ENCODE measurements at regions not wholly inside any gene's neighbourhood (a gene's known extent, or its start where the extent isn't known, plus 50 kb on each side); places are given as distances from the start of the nearest gene placed in this dataset.
"Not testable (repeated sequence)": the region's sequence is repeated elsewhere in the genome, so short reads cannot be mapped to it uniquely, and the experiment has no call there.

GRCh38 chr5:120923026-120923425, 458.9 kb downstream of the PRR16 start:
- H3K27me3 ChIP-seq (ENCODE audit: control insufficient read depth, insufficient read depth, low read length), result no peaks in the 10 kb centered on the region
- no peak overlapping the region for H3K9ac ChIP-seq (ENCODE audit: low read depth, low read length)
- no peaks in the 10 kb centered on the region for H3K36me3 ChIP-seq (ENCODE audit: insufficient read depth, low read length)
- no peak overlapping the region for H3K4me2 ChIP-seq (ENCODE audit: low read length)
- H3K9me3 ChIP-seq (replicated peaks; ENCODE audit: low read length), result no peaks in the 10 kb centered on the region
- no peaks in the 10 kb centered on the region for H3K4me1 ChIP-seq (ENCODE audit: control insufficient read depth, insufficient read depth, low read length)
- H3K4me3 ChIP-seq (ENCODE audit: low read length), result no peak overlapping the region

DNA sequence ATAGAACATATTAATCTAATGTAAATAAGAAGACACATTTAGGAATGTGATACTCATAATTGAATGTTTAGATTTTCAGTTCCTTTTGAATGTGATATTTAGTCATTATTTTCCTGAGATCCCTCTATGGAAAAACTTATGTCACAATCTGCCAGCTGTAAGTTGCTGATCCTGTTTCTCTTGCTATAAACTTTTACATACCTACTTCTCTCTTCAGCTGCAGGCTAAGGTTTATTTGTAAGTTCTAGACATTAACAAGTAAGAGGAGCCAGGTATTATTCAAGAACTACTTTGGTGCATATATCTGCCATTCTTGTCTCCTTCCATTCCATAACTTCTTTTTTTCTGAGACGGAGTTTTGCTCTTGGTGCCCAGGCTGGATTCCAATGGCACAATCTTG, 462.4 kb downstream of the PRR16 start:
- Histone ChIP-seq H3K4me2 (ENCODE audit: low read length) (no peak overlapping the region), H3K9me3 (replicated peaks; ENCODE audit: low read length) (no peaks in the 10 kb centered on the region)

GRCh38 chr5:120927950-120928530, 463.9 kb downstream of the PRR16 start:
- H3K27me3 ChIP-seq (ENCODE audit: control insufficient read depth, insufficient read depth, low read length), result no peaks in the 10 kb centered on the region
- no peak overlapping the region for H3K4me3 ChIP-seq (ENCODE audit: low read length)
- no peaks in the 10 kb centered on the region for H3K4me1 ChIP-seq (ENCODE audit: control insufficient read depth, insufficient read depth, low read length)
- no peak overlapping the region for H3K4me2 ChIP-seq (ENCODE audit: low read length)
- H3K36me3 ChIP-seq (ENCODE audit: insufficient read depth, low read length), result no peaks in the 10 kb centered on the region
- H3K9me3 ChIP-seq (replicated peaks; ENCODE audit: low read length), result no peaks in the 10 kb centered on the region
- H3K9ac ChIP-seq (ENCODE audit: low read depth, low read length), result no peak overlapping the region

More for the DNA sequence above, 462.4 kb downstream of the PRR16 start:
- Histone ChIP-seq H3K9ac (ENCODE audit: low read depth, low read length) (no peak overlapping the region), H3K27me3 (ENCODE audit: control insufficient read depth, insufficient read depth, low read length) (no peaks in the 10 kb centered on the region), H3K4me1 (ENCODE audit: control insufficient read depth, insufficient read depth, low read length) (no peaks in the 10 kb centered on the region), H3K36me3 (ENCODE audit: insufficient read depth, low read length) (no peaks in the 10 kb centered on the region), H3K4me3 (ENCODE audit: low read length) (no peak overlapping the region)

- H3K4me2 ChIP-seq (ENCODE audit: low read length), result no peak overlapping the region
These were observed 468.4 kb downstream of the PRR16 start for GRCh38 chr5:120932480-120932879.

DNA sequence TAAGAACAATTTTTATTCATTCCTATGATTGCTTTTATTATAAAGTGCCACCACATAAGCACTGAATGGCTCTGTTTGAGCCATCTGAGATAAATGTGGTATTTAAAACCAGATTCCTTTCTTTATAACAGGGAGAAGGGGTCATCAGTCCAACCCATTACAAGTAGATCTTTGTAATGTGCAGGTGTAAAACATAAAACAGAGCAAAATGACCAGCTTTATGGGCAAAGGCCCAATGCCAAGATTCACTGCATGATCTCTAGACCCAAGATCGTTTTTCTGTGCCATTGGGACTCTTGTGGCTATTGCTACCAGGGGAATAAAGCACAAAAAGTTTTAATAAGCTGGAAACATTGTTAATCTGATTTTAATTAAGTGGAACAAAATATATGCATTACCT, 469.9 kb downstream of the PRR16 start:
- no peaks in the 10 kb centered on the region for H3K4me1 ChIP-seq (ENCODE audit: control insufficient read depth, insufficient read depth, low read length)
- H3K4me3 ChIP-seq (ENCODE audit: low read length), result no peak overlapping the region
- no peaks in the 10 kb centered on the region for H3K27me3 ChIP-seq (ENCODE audit: control insufficient read depth, insufficient read depth, low read length)
- H3K9me3 ChIP-seq (replicated peaks; ENCODE audit: low read length), result no peaks in the 10 kb centered on the region
- H3K9ac ChIP-seq (ENCODE audit: low read depth, low read length), result no peak overlapping the region
- no peaks in the 10 kb centered on the region for H3K36me3 ChIP-seq (ENCODE audit: insufficient read depth, low read length)
- H3K4me2 ChIP-seq (ENCODE audit: low read length), result no peak overlapping the region

More at GRCh38 chr5:120932480-120932879, 468.4 kb downstream of the PRR16 start:
- Histone ChIP-seq H3K4me3 (ENCODE audit: low read length) (no peak overlapping the region), H3K9me3 (replicated peaks; ENCODE audit: low read length) (no peaks in the 10 kb centered on the region), H3K4me1 (ENCODE audit: control insufficient read depth, insufficient read depth, low read length) (no peaks in the 10 kb centered on the region), H3K36me3 (ENCODE audit: insufficient read depth, low read length) (no peaks in the 10 kb centered on the region), H3K27me3 (ENCODE audit: control insufficient read depth, insufficient read depth, low read length) (no peaks in the 10 kb centered on the region), H3K9ac (ENCODE audit: low read depth, low read length) (no peak overlapping the region)

GRCh38 chr5:120936652-120937051, 472.6 kb downstream of the PRR16 start:
- no peaks in the 10 kb centered on the region for H3K4me1 ChIP-seq (ENCODE audit: control insufficient read depth, insufficient read depth, low read length)

GRCh38 chr5:120938604-120939003, 474.5 kb downstream of the PRR16 start:
- H3K4me1 ChIP-seq (ENCODE audit: control insufficient read depth, insufficient read depth, low read length), result no peaks in the 10 kb centered on the region
- no peaks in the 10 kb centered on the region for H3K27me3 ChIP-seq (ENCODE audit: control insufficient read depth, insufficient read depth, low read length)
- H3K9ac ChIP-seq (ENCODE audit: low read depth, low read length), result no peak overlapping the region
- H3K9me3 ChIP-seq (replicated peaks; ENCODE audit: low read length), result no peaks in the 10 kb centered on the region
- no peaks in the 10 kb centered on the region for H3K36me3 ChIP-seq (ENCODE audit: insufficient read depth, low read length)
- H3K4me2 ChIP-seq (ENCODE audit: low read length), result no peak overlapping the region
- no peak overlapping the region for H3K4me3 ChIP-seq (ENCODE audit: low read length)

More at GRCh38 chr5:120936652-120937051, 472.6 kb downstream of the PRR16 start:
- Histone ChIP-seq H3K4me3 (ENCODE audit: low read length) (no peak overlapping the region), H3K9me3 (replicated peaks; ENCODE audit: low read length) (no peaks in the 10 kb centered on the region), H3K36me3 (ENCODE audit: insufficient read depth, low read length) (no peaks in the 10 kb centered on the region), H3K9ac (ENCODE audit: low read depth, low read length) (no peak overlapping the region), H3K27me3 (ENCODE audit: control insufficient read depth, insufficient read depth, low read length) (no peaks in the 10 kb centered on the region), H3K4me2 (ENCODE audit: low read length) (no peak overlapping the region)

DNA sequence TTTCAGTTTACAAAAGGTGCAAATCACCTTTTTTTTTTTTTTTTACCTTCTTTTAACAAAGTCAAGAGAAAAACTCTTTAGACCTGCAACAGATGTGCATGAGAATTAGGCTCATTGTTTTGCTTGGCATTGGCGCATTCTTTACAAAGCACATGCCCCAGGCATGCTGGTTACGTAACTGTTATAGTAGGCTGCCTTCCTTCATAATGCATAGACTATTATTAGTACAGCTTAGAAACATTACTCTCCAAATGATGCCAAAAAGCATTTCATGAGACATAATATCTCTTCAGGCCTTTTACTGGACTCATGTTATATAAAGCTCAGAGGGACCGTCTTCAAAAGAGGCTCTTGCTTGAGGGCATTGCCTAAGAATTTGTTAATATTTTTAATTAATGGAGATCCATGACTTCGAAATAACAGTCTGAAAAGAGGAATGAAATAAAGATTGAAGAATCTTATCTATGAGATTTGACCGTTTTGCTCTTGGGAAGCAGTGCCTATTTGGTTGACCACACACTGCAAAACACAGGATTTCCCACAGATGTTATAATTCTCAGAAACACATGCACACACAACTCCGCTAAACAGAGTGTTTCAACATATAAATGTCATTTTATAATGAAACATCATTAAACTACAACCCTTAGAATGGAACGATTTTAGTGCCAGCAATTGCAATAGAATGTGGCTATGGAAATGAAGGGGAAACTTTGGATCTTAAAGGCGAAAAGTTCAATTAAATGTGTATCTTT, 478.7 kb downstream of the PRR16 start:
- no peaks in the 10 kb centered on the region for H3K36me3 ChIP-seq (ENCODE audit: insufficient read depth, low read length)
- no peak overlapping the region for H3K4me3 ChIP-seq (ENCODE audit: low read length)
- no peaks in the 10 kb centered on the region for H3K4me1 ChIP-seq (ENCODE audit: control insufficient read depth, insufficient read depth, low read length)
- no peak overlapping the region for H3K4me2 ChIP-seq (ENCODE audit: low read length)
- no peak overlapping the region for H3K9ac ChIP-seq (ENCODE audit: low read depth, low read length)
- no peaks in the 10 kb centered on the region for H3K9me3 ChIP-seq (replicated peaks; ENCODE audit: low read length)
- no peaks in the 10 kb centered on the region for H3K27me3 ChIP-seq (ENCODE audit: control insufficient read depth, insufficient read depth, low read length)

DNA sequence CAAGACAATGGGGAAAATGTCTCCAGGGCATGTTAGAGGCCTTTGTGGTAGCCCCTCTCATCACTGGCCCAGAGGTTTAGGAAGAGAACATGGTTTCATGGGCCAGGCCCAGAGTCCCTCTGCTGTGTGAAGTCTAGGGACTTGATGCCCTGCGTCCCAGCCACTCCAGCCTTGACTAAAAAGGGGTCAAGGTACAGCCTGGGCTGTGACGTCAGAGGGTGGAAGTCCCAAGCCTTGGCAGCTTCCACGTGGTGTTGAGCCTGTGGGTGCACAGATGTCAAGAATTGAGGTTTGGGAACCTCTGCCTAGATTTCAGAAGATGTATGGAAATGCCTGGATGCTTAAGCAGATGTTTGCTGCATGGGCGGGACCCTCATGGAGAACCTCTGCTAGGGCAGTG, 485.5 kb downstream of the PRR16 start:
- not testable (repeated sequence) for H3K4me3 ChIP-seq (ENCODE audit: low read length); H3K9ac ChIP-seq (ENCODE audit: low read depth, low read length); H3K4me1 ChIP-seq (ENCODE audit: control insufficient read depth, insufficient read depth, low read length); H3K9me3 ChIP-seq (replicated peaks; ENCODE audit: low read length); H3K27me3 ChIP-seq (ENCODE audit: control insufficient read depth, insufficient read depth, low read length); H3K4me2 ChIP-seq (ENCODE audit: low read length); H3K36me3 ChIP-seq (ENCODE audit: insufficient read depth, low read length)

DNA sequence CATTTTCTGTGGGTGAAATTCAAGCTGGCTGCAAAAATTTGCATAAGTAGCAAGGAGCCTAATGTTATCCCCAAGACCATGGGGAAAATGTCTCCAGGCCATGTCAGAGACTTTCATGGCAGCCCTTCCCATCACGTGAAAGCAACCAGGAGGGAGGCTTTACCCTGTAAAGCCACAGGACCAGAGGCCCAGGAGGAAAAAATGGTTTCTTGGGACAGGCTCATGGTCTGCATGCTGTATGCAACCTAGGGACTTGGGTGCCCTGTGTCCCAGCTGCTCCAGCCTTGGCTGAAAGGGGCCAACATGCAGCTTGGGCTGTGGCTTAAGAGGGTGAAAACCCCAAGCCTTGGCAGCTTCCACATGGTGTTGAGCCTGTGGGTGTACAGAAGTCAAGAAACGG, 489.3 kb downstream of the PRR16 start:
- H3K9me3 ChIP-seq (replicated peaks; ENCODE audit: low read length); H3K4me1 ChIP-seq (ENCODE audit: control insufficient read depth, insufficient read depth, low read length); H3K36me3 ChIP-seq (ENCODE audit: insufficient read depth, low read length); H3K4me2 ChIP-seq (ENCODE audit: low read length); H3K4me3 ChIP-seq (ENCODE audit: low read length); H3K9ac ChIP-seq (ENCODE audit: low read depth, low read length); H3K27me3 ChIP-seq (ENCODE audit: control insufficient read depth, insufficient read depth, low read length): not testable (repeated sequence)

DNA sequence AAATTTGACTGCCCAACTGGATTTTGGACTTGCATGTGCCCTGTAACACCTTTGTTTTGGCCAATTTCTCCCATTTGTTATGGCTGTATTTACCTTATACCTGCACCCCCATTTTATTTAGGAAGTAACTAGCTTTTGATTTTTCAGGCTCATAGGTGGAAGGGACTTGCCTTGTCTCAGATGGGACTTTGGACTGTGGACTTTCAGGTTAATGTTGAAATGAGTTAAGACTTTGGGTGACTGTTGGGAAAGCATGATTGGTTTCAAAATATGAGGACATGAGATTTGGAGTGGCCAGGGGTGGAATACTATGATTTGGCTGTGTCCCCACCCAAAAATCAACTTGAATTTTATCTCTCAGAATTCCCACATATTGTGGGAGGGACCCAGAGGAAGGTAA, 490.2 kb downstream of the PRR16 start:
- Histone ChIP-seq H3K4me2 (ENCODE audit: low read length) (no peak overlapping the region), H3K9ac (ENCODE audit: low read depth, low read length) (no peak overlapping the region), H3K36me3 (ENCODE audit: insufficient read depth, low read length) (no peaks in the 10 kb centered on the region), H3K4me3 (ENCODE audit: low read length) (no peak overlapping the region), H3K4me1 (ENCODE audit: control insufficient read depth, insufficient read depth, low read length) (no peaks in the 10 kb centered on the region), H3K9me3 (replicated peaks; ENCODE audit: low read length) (no peaks in the 10 kb centered on the region), H3K27me3 (ENCODE audit: control insufficient read depth, insufficient read depth, low read length) (no peaks in the 10 kb centered on the region)

DNA sequence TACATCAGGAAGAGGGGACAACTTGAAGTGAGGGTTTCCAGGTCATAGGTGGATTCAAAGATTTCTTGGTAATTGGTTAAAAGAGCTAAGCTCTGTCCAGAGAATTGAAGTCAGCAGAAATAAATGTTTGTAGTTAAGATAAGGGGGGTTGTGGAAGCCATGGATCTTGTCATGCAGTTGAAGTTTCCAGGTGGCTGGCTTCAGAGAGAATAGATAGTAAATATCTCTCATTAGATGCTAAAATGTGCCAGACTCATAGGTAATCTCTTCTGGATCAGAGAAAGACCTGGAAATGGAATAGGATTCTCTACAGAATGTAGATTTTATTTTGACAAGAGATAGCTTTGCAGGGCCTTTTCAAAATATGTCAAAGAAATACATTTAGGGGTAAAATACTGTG, 491.7 kb downstream of the PRR16 start:
- no peak overlapping the region for H3K4me3 ChIP-seq (ENCODE audit: low read length)
- H3K4me1 ChIP-seq (ENCODE audit: control insufficient read depth, insufficient read depth, low read length), result no peaks in the 10 kb centered on the region
- no peaks in the 10 kb centered on the region for H3K27me3 ChIP-seq (ENCODE audit: control insufficient read depth, insufficient read depth, low read length)
- no peak overlapping the region for H3K9ac ChIP-seq (ENCODE audit: low read depth, low read length)
- no peak overlapping the region for H3K4me2 ChIP-seq (ENCODE audit: low read length)
- H3K9me3 ChIP-seq (replicated peaks; ENCODE audit: low read length), result no peaks in the 10 kb centered on the region
- no peaks in the 10 kb centered on the region for H3K36me3 ChIP-seq (ENCODE audit: insufficient read depth, low read length)
